ENCODE measurements at regions not wholly inside any gene's neighbourhood (a gene's known extent, or its start where the extent isn't known, plus 50 kb on each side); places are given as distances from the start of the nearest gene placed in this dataset.

GRCh38 chr13:76329004-76329403 is 557.2 kb downstream of the KCTD12 start:
- TF ChIP-seq CTCF (IDR thresholded peaks at IDR 0.05; ENCODE audit: low read depth, low read length): no peak
- TF ChIP-seq EZH2phosphoT487 (IDR thresholded peaks at IDR 0.05; ENCODE audit: low read depth): no peak
